Superior temporal gyrus (tissue), 1 donor: ENCODE measurements at regions not wholly inside any gene's neighbourhood (a gene's known extent, or its start where the extent isn't known, plus 50 kb on each side); places are given as distances from the start of the nearest gene placed in this dataset.
"Not testable (repeated sequence)": the region's sequence is repeated elsewhere in the genome, so short reads cannot be mapped to it uniquely, and the experiment has no call there.

Experiments used
- DNase-seq: peaks from one replicate; pipeline ENCODE4 v3.0.0-alpha.2; 2016; ENCODE audit errors: extremely low spot score

DNA sequence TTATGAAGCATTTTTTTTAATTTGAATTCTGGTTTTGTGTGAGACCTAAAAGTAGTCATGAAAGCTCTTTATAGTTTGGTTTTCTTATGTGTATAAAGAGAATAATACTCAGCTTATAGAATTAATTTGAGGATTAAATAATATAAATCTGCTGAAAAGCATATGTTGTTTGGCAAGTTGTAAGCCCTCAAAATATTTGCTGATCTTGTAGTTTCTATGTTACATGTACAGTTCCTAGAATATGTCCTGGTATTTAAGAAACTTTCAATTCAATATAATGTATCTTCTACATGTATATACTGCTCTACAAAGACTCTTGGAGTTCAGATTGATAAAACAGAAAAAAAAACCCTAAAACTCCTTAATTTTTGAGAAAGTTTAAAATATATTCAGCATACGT is 605.5 kb upstream of the FAM98A start:
- no peak for DNase-seq

DNA sequence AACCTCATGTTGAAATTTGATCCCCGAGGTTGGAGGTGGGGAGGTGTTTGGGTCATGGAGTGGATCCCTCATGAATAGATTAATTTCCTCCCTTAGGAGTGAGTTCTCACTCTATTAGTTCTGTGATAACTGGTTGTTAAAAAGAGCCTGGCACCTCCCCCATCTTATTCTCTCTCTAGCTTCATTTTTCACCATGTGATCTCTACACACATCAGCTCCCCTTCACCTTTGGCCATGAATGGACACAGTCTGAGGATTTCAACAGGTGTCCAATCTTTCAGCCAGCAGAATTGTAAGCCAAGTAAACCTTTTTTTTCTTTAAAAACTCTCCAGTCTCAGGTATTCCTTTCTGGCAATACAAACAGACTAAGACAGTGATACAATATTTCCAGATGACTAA is 602.0 kb upstream of the FAM98A start:
- no peak for DNase-seq

DNA sequence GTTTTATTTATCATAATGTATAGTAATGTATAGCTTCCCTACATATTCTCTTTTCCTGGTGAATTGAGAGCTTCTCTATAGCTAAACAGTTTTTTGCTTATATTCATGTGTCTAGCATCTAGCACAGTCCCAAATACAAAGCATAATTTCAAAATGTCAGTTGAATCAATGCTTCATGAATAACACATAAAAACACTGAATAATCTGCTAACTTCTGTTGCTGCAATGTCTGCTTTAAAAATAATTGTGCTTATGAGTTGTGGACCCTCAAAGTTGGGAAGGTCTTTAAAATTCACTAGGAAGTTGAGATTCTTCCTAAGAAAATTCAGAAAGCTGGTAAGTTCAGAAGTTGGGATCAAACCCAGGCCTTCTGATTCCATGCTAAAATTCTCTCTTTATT is 600.9 kb upstream of the FAM98A start:
- no peak for DNase-seq

DNA sequence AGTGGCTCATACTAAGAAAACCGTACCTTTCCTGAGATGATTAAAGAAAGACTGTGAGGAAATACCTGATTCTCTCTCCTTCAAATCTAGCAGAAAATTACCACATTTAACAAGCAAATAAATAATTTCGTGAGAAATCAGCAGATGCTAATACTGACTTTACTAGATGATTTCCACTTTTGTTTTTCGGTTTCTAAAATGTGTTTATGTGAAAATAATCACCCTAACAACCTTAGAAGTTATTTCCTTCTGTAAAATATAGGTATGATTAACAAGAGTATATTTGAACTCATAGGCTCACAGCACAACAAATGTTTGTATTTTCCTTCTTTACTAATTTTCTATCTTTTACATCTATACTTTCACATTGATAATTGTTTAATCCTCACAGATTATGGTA is 594.1 kb upstream of the FAM98A start:
- no peak for DNase-seq

DNA sequence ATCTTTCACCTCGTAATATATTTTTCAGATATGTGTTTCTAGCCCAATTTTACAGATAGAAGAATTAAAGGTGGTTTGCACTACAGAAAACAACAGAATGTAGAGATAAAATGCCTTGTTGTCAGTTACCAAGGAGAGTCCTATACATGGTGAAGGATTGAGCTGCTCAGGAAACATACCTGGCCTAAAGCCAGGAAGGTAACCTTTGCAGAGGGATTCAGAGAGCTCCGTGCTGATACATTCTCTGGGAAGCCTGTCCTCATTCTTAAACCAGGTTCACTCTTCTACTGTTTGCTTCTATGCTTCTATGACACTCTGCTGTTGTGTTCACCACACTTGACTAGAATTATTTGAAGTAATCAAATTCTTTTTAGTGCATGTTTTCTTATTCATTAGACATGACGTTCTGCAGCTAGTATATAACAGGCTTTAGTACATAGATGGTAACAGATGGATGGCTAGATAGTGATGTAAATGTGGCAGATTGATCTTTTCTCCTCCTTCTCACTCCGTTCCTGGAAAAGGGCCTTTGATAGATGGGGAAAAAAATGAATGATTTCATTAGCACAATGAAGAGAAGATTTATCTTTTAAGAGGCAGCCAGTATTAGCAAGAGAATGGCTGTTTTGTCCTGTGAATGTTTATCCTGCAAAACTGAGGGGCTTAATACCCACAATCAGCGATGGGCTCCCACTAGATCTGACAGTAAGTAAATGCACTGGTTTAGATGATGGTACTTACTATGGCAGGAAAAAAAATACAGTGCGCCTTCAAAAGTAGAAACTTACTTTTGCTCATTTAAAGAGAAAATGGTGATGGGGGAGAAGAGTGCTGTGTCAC is 589.6 kb upstream of the FAM98A start:
- DNase-seq, result no peak

DNA sequence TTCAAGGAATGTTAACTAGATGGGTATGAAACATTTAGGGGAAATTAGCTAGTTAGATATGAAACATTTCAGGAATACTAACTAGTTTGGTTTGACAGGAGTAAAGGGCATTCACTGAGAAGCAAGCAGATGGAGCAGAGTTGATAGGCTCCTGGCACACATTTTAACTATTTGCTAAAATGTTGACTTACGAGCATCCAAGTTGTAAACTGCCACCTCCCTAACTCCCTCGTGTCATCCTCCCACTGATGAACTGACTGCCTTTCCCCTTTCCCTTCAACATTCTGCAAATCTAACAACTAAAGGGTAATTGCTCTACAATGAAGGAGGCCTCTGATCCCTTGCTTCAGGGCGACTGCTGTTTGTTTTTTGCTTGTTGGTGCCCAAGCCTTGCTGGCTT is 580.4 kb upstream of the FAM98A start:
- no peak for DNase-seq

DNA sequence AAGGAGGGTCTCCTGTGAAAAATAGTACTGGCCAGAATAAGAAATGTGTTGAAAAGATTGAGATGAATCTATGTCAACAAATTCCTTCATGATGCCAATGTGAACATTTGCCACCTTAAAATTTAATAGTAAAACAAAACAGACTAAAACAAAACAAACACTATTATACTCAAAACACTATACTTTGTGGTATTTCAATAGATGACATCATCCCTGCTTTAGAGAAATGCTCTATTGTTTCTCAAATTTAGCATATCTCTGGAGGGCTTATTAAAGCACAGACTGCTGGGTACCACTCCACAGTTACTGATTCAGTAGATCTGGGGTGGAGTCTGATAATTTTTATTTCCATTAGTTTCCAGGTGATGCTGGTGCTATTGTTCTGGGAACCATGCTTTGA is 579.4 kb upstream of the FAM98A start:
- no peak for DNase-seq

DNA sequence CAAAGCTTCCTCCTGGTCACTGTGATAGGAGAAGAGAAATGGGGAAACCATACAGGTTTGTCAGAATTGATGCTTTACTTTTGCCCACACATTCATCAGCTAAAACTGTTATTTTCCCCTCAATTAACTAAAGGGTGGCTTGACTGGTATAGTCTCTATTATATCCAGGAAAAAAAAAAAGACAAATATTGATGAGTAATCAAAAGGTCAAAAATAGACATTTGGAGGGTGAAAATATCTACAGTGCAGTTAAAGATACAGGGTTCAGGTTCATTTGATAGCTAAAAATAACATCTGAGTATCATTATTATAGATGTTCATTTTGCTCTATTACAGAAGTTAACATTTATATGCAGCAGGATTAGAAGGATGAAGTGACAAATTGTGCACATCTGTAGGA is 577.6 kb upstream of the FAM98A start:
- DNase-seq, result no peak

DNA sequence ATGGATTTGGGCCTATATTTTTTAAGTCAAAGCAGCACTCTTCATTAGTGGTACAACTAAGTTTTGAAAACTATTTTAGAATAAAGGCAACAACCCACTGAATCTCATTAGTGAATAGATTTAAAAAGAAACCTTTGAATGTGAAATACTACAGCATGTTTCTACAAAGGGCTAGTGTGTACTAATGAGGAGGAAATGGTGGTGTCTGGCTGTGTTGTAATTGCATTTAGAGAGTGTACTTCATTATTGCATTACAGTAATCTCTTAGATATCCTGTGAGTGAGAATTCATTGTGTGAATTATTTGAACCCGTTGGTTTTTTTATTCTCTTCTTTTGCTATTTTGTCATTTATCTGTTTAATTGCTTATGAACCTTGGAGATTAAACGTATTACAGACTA is 575.4 kb upstream of the FAM98A start:
- no peak for DNase-seq

DNA sequence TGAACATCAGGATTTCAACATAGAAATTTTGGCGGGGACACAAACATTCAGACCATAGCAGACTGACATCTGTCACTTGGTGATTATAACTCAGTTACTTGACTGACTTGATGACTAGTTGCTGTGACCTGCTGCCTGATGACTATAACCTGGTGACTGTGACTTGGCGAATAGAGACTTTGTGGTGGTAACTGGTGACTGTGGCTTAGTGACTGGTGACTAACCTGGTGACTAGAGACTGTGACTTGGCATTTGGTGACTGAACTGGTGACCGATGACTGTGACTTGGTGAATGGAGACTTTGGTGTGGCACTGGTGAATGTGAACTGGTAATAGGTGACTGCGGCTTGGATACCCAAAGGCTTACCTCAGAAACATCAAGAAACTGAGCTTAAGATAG is 563.1 kb upstream of the FAM98A start:
- DNase-seq, result no peak

DNA sequence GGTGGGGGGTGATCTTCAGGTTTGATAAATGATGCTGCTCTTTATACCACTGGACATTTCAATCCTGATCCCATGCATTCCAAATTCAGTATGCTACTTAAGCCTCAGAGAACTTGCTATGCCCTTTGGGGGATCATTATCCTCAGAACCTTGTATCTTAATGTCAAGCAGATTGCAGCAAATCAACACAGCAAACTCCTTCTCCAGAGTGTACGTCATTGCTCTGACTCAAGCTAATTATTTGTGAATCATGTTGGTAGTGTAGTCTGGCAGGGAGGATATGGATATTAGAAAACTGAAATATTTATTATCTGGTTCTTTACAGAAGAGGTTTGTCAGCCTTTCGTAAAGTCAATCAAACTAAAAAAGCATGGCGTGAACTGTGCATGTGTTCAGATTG is 562.5 kb upstream of the FAM98A start:
- DNase-seq, result no peak

DNA sequence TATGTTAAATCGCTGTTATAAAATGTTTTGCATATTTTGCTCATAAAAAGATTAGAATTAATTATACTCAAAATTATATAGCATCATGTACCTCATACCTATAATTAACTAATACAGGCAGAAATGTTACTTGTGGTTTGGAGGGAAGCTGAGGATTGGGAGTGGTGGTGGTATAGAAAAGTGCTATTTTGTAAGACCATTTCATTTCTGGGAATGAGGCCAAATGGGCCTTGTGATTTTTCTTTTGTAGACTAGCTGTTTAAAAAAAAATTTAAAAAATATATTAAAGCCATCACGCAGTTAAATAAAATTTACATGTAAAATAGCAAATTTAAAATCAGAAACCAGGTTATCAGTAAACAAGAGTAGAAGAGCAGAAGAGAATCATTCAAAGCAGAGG is 560.8 kb upstream of the FAM98A start:
- no peak for DNase-seq

DNA sequence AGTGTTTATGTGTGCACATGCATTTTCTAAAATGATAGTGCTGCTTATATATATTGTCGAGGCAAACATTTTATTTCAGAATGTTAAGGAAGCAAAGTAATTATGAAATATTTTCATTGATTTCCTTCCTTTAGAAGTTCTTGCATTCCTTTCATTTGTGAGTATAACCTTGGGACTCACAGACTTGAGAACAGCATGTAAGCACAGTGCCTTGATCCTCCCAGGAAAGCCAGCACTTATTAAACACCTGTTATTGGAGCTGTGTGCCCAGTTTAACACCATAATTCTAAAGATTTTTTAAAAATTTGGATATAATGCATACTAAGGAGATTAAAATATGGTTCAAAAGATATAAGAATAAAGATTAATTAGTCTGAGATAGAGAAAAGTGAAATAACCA is 554.4 kb upstream of the FAM98A start:
- DNase-seq, result no peak

DNA sequence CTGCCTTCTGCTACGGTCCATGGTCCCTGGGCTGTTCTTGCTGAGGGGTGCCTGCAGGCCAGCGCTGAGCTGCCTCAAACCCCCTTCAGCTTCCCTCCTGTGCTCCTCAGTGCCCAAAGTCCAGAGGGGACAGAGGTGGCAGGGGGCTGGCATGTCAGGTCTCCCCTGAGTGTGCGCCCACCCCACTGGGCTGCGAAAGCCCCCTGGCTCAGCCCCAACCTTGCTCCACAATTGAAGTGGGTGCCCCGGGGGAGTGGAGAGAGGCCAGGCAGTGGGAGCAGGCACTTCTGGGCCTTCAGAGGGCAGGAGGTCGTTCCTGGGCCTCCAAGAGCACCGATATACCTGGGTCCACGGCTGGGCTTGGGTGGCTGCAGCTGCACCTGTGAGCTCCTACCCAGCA is 548.7 kb upstream of the FAM98A start:
- no peak for DNase-seq

DNA sequence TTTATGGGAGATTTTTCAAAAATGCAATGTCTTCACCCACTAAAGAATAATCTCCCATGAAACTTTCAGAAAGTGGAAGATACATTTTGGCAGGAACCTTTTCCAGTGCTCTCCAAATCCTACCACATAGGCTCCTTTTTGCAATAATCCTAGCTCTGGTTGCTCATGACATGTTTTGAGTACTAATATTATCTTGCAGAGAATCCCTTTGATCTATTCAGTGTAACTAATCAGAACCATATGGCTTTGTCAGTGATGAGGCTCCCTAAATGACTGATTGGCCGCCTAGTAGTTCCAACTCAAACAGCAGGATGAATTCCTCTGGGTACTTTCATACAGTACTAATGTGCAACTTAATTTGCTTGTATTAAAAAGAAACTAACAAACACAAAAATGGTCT is 544.0 kb upstream of the FAM98A start:
- DNase-seq, result no peak

DNA sequence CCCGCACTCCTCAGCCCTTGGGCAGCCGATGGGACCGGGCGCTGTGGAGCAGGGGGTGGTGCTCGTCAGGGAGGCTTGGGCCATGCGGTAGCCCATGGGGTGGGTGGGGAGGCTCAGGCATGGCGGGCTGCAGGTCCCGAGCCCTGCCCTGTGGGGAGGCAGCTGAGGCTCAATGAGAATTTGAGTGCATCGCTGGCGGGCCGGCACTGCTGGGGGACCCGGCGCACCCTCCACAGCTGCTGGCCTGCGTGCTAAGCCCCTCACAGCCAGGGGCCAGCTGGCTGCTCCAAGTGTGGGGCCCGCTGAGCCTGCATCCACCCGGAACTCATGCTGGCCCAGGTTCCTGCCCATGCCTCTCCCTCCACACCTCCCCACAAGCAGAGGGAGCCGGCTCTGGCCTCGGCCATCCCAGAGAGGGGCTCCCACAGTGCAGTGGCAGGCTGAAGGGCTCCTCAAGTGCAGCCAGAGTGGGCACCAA is 543.5 kb upstream of the FAM98A start:
- DNase-seq, result not testable (repeated sequence)

DNA sequence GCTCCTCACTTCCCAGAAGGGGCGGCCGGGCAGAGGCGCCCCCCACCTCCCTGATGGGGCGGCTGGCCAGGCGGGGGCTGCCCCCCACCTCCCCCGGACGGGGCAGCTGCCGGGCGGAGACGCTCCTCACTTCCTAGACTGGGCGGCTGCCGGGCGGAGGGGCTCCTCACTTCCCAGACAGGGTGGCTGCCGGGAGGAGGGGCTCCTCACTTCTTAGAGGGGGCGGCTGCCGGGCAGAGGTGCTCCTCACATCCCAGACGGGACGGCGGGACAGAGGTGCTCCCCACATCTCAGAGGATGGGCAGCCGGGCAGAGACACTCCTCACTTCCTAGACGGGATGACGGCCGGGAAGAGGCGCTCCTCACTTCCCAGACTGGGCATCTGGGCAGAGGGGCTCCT is 534.0 kb upstream of the FAM98A start:
- not testable (repeated sequence) for DNase-seq

DNA sequence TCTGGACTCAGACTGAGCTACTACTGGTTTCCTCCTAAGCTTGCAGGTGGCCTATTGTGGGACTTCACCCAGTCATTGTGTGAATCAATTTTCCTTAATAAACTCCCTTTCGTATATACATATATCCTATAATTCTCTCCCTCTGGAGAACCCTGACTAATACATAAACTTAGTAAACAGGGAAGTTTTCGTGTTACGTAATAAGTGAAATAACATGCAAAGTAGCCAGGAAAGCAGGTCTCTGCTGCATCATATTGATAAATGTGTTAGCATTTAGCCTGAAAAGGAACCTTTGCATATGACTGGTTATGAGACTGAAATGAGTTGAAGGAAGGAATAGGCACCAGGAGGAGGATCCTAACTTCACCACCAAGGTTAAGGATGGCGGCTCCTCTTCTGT is 527.2 kb upstream of the FAM98A start:
- no peak for DNase-seq

DNA sequence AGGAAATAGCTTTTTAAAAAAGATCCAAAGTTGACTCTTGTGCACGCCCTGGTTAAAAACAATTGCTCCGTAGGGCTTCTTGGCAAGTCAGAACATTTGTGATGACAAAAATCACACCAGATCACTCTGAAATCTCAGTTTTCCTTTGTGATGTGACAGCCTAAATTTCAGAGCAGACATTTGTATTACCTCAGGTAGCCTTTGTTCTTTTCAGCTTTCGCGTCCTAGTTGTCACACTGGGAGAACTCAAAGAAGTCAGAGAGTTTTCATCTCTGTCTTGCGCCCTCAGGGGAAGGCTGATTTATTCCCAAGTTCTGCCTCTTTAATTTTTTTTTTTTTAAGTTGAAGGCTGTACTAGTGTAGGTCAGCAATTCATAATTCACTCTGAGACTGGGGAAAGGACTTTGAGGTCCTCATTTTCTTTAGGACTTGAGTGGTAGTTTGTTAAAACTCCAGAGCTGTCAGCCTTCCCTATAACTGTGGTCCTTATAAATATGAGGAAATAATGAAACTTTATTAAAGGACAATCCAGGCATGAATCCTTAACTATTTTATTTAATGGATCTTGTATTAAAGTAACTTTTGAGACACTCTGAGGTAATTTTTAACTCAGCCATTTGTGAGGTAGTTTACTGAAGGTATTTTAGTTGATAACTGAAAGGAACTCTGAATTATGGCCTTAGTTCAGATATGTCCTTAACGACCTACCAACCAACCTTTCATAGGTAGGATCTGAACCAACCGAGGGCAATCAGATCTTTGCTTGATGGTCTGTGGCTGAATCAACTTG is 525.1 kb upstream of the FAM98A start:
- no peak for DNase-seq

DNA sequence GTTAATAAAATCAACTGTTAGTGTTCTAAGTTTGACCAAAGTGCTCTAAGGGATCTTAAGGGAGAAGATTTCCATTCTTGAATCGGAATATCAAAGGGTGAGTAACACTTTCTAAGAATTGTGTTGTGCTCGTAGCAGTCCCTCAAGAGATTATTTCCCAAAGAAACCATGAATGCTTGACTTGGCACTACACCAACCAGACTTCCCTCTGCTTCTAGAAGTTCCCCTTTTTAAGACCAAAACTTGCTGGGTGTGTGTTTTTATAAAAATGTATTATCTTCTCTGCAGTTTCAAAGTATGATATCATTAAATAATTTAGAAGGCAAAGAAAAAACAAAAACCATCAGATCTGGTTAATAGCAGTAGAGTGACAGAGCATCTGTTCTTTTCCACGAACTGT is 522.0 kb upstream of the FAM98A start:
- no peak for DNase-seq

DNA sequence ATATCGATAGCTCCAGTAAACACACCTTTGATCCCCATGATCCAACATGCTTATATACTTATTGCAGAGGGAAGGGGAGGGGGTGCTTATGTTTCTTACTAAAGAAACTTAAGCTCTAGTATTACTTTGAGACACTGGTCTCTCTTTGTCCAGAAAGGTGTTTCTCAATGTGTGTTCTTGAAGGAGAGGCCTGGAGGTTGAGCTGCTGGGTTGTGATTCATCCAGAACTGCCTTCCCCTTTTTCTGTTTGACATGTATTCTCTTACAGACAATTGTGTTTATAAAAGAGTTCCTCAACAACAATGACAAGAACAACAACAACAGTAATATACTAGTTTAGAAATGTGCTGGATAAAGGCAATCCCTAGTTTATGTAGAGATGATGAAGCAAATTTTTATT is 516.0 kb upstream of the FAM98A start:
- no peak for DNase-seq

DNA sequence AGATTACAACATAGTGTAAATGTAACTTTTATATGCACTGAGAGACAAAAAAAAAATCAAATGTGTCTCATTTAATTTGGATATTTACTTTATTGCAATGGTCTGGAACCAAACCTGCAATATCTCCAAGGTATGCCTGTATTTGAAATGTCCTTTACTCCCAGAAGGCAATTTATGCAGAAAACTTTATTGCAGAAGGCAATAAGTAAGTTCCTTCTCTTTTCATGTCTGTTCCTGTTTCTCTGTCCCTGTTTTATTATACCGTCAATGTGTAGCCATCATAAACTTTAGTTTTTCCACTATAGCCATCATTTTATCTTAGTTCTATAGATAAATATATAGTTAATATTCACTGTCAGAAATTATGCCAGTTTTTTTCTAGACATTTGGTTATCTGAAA is 513.1 kb upstream of the FAM98A start:
- DNase-seq, result no peak

DNA sequence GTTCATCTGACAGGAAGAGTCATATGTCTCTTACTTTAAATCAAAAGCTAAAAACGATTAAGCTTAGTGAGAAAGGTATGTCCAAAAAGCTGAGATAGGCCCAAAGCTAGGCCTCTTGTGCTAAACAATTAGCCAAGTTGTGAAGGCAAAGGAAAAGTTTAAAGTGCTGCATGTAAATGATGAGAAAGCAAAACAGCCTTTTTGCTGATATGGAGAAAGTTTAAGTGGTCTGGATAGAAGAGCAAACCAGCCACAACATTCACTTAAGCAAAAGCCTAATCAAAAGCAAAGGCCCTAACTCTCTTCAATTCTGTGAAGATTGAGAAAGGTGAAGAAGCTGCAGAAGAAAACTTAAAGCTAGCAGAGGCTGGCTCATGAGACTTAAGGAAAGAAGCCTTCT is 511.3 kb upstream of the FAM98A start:
- no peak for DNase-seq
